ENCODE measurements at regions not wholly inside any gene's neighbourhood (a gene's known extent, or its start where the extent isn't known, plus 50 kb on each side); places are given as distances from the start of the nearest gene placed in this dataset.

DNA sequence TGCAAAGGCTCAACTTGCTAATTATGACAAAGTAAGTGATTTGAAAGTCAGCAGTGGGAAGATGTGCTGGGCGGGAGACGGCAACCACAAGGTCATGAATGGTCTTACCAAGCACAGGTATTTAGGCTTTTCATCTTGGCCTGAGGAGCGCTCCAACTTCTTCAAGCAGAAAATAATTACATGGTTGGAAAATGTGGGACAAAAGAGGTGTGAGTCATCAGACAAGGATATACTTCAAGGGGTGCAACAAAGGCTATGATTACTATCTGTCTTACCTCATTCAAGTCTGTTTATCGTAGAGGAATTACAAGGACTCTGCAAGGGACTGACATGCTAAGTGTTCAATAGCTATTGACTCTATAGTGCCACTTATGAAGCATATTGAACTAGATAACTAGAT lies 2005.7 kb downstream of the MRPL39 start:
- Histone ChIP-seq H3K9me3 (ENCODE audit: low read length) (no peaks in the 10 kb centered on the region), H3F3A (ENCODE audit: insufficient read depth, low read length, poor library complexity, severe bottlenecking) (no peaks in the 10 kb centered on the region), H3K4me3 (ENCODE audit: low read length) (no peak overlapping the region), H3K4me2 (ENCODE audit: low read length) (no peak overlapping the region), H3K27me3 (ENCODE audit: insufficient read depth, low read depth, low read length) (no peaks in the 10 kb centered on the region), H3K36me3 (ENCODE audit: insufficient read depth, low read length) (no peaks in the 10 kb centered on the region), H3K79me2 (replicated peaks; ENCODE audit: insufficient read depth, low read length) (no peaks in the 10 kb centered on the region), H2AFZ (ENCODE audit: low read depth, low read length) (no peak overlapping the region), H3K9me2 (ENCODE audit: insufficient read depth, low read length) (no peaks in the 10 kb centered on the region), H3K27ac (ENCODE audit: low read length) (no peak overlapping the region), H4K20me1 (ENCODE audit: insufficient read depth) (no peaks in the 10 kb centered on the region), H3K9ac (ENCODE audit: low read length) (no peak overlapping the region)
- no peak for TF ChIP-seq MXI1 (conservative IDR thresholded peaks at IDR 0.05; ENCODE audit: poor library complexity, severe bottlenecking)
- TF ChIP-seq TAF1 (IDR thresholded peaks at IDR 0.05; ENCODE audit: low read depth) = no peak
- TF ChIP-seq SMC3 (conservative IDR thresholded peaks at IDR 0.05; ENCODE audit: poor library complexity) = no peak
- TF ChIP-seq, protein P1, sequence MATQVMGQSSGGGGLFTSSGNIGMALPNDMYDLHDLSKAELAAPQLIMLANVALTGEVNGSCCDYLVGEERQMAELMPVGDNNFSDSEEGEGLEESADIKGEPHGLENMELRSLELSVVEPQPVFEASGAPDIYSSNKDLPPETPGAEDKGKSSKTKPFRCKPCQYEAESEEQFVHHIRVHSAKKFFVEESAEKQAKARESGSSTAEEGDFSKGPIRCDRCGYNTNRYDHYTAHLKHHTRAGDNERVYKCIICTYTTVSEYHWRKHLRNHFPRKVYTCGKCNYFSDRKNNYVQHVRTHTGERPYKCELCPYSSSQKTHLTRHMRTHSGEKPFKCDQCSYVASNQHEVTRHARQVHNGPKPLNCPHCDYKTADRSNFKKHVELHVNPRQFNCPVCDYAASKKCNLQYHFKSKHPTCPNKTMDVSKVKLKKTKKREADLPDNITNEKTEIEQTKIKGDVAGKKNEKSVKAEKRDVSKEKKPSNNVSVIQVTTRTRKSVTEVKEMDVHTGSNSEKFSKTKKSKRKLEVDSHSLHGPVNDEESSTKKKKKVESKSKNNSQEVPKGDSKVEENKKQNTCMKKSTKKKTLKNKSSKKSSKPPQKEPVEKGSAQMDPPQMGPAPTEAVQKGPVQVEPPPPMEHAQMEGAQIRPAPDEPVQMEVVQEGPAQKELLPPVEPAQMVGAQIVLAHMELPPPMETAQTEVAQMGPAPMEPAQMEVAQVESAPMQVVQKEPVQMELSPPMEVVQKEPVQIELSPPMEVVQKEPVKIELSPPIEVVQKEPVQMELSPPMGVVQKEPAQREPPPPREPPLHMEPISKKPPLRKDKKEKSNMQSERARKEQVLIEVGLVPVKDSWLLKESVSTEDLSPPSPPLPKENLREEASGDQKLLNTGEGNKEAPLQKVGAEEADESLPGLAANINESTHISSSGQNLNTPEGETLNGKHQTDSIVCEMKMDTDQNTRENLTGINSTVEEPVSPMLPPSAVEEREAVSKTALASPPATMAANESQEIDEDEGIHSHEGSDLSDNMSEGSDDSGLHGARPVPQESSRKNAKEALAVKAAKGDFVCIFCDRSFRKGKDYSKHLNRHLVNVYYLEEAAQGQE (IDR thresholded peaks at IDR 0.05; ENCODE audit: borderline replicate concordance) = no peak
- no peak for TF ChIP-seq EZH2 (IDR thresholded peaks at IDR 0.05; ENCODE audit: borderline replicate concordance, insufficient read depth, low read length, poor library complexity, severe bottlenecking)
- no peak for TF ChIP-seq EP300 (conservative IDR thresholded peaks at IDR 0.05; ENCODE audit: poor library complexity, severe bottlenecking)
- no peak for TF ChIP-seq POLR2AphosphoS5 (IDR thresholded peaks at IDR 0.05)
- TF ChIP-seq, protein P2, sequence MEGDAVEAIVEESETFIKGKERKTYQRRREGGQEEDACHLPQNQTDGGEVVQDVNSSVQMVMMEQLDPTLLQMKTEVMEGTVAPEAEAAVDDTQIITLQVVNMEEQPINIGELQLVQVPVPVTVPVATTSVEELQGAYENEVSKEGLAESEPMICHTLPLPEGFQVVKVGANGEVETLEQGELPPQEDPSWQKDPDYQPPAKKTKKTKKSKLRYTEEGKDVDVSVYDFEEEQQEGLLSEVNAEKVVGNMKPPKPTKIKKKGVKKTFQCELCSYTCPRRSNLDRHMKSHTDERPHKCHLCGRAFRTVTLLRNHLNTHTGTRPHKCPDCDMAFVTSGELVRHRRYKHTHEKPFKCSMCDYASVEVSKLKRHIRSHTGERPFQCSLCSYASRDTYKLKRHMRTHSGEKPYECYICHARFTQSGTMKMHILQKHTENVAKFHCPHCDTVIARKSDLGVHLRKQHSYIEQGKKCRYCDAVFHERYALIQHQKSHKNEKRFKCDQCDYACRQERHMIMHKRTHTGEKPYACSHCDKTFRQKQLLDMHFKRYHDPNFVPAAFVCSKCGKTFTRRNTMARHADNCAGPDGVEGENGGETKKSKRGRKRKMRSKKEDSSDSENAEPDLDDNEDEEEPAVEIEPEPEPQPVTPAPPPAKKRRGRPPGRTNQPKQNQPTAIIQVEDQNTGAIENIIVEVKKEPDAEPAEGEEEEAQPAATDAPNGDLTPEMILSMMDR (IDR thresholded peaks at IDR 0.05; ENCODE audit: poor library complexity, severe bottlenecking) = no peak
- no peak for TF ChIP-seq RAD21 (conservative IDR thresholded peaks at IDR 0.05)

DNA sequence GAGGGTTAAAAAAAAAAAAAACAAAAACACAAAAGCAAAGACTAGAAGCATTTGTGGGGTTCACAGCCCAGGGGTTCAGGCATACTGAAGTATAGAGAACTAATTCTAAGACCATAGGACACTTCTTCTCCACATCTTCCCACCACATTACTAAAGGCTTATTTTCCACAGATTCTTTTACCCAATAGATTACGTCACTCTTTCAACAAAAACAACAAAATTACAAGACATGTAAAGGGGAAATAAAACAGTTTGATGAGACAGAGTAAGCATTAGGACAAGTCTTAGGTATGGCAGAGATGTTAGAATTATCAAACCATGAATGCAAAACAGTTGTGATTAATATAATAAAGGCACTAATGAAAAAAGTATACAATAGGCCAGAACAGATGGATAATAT lies 2013.7 kb downstream of the MRPL39 start:
- H3K27me3 ChIP-seq (ENCODE audit: insufficient read depth, low read depth, low read length) = no peaks in the 10 kb centered on the region
- H2AFZ ChIP-seq (ENCODE audit: low read depth, low read length) = no peak overlapping the region
- H3K79me2 ChIP-seq (replicated peaks; ENCODE audit: insufficient read depth, low read length) = no peaks in the 10 kb centered on the region
- H3K9ac ChIP-seq (ENCODE audit: low read length) = no peak overlapping the region
- no peaks in the 10 kb centered on the region for H3K9me3 ChIP-seq (ENCODE audit: low read length)
- no peaks in the 10 kb centered on the region for H4K20me1 ChIP-seq (ENCODE audit: insufficient read depth)
- H3K9me2 ChIP-seq (ENCODE audit: insufficient read depth, low read length) = no peaks in the 10 kb centered on the region
- H3F3A ChIP-seq (ENCODE audit: insufficient read depth, low read length, poor library complexity, severe bottlenecking) = no peaks in the 10 kb centered on the region
- H3K4me3 ChIP-seq (ENCODE audit: low read length) = no peak overlapping the region
- H3K36me3 ChIP-seq (ENCODE audit: insufficient read depth, low read length) = no peaks in the 10 kb centered on the region
- no peak for TF ChIP-seq TAF1 (IDR thresholded peaks at IDR 0.05; ENCODE audit: low read depth)
- TF ChIP-seq EP300 (conservative IDR thresholded peaks at IDR 0.05; ENCODE audit: poor library complexity, severe bottlenecking) = no peak
- TF ChIP-seq, protein P1 (IDR thresholded peaks at IDR 0.05; ENCODE audit: borderline replicate concordance) = no peak
- TF ChIP-seq POLR2AphosphoS5 (IDR thresholded peaks at IDR 0.05) = no peak
- TF ChIP-seq MXI1 (conservative IDR thresholded peaks at IDR 0.05; ENCODE audit: poor library complexity, severe bottlenecking) = no peak
- TF ChIP-seq, protein P2 (IDR thresholded peaks at IDR 0.05; ENCODE audit: poor library complexity, severe bottlenecking) = no peak
- no peak for TF ChIP-seq RAD21 (conservative IDR thresholded peaks at IDR 0.05)
- TF ChIP-seq EZH2 (IDR thresholded peaks at IDR 0.05; ENCODE audit: borderline replicate concordance, insufficient read depth, low read length, poor library complexity, severe bottlenecking) = no peak
- TF ChIP-seq SMC3 (conservative IDR thresholded peaks at IDR 0.05; ENCODE audit: poor library complexity) = no peak
- no peak overlapping the region for H3K27ac ChIP-seq (ENCODE audit: low read length)
- no peak overlapping the region for H3K4me2 ChIP-seq (ENCODE audit: low read length)

Measured in neural cell (in vitro differentiated cells).